NCI-H187 (cell line): ENCODE measurements at regions not wholly inside any gene's neighbourhood (a gene's known extent, or its start where the extent isn't known, plus 50 kb on each side); places are given as distances from the start of the nearest gene placed in this dataset.

Experiments used
- DNase-seq, 2 experiments: peaks; one replicate each; lab custom pipeline; 2025; lab: John Stamatoyannopoulos, UW

DNA sequence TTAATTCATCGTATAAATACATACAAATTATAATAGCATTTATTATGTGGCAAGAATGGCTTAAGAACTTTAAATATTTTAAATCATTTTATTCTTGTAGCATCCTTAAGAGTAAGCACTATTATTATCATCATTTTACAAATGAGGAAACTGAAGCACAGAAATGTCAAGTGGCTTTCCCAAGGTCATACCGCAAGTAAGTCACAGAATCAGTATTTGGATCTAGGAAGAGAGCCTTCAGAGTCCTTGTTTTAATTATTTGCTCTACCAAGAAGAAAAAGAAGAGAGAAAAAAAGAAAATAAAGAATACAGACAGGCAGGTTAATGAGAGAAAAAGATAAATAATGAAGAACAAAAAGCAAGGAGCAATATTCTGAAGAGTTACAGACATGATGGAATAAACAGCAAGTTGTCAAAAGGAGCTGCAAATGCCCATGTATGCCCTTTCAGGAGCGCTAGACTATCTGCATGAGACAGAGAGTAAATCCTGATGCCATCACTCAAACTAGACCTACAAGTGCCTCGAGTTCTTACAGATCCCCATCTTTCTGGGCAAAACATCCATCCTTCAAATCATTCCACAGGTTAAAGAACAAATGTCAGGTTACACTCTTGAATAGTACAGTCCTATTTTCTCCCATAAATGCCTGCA is 57.8 kb upstream of the ETAA1 start:
- DNase-seq: no peak

GRCh38 chr2:67340133-67341011 is 56.8 kb upstream of the ETAA1 start:
- no peak for DNase-seq

- DNase-seq: no peak
Observed at GRCh38 chr2:67341012-67341318, 56.2 kb upstream of the ETAA1 start.

DNA sequence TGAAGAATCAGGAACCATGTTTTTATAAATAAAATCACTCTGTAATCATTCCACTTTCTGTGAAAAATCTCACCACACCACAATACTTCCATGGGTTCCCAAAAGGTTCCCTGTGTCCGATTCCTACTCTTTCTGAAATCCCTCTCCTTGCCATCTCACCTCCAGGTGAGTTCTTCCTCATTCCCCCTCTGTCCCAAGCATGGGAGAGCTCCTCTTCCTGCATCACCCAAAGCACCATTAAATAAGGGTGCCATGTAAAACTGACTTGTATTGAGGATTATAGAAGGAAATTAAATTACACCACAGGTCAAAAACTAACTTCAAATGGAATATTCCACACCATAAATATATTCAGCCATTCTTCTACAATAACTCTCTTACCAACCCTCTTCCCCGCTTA is 55.8 kb upstream of the ETAA1 start:
- no peak for DNase-seq

DNA sequence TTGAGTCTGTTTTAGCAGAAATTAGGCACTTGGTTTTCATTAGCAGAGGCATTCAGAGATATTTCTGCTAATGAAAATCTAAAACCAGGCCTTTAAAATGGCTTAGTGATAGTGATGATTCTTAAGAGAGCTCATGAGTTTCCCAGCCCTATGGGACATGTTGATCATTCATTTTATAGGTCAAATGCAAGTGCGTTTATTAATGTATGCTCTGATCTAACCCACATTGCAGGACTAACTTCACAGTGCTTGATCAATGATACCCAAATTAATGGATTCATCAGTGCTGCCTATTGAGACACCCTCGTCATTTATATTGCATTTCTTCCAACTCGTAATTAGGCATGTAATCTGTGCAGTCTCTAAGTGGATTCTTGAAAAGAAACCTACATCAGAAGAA is 54.7 kb upstream of the ETAA1 start:
- no peak for DNase-seq

DNA sequence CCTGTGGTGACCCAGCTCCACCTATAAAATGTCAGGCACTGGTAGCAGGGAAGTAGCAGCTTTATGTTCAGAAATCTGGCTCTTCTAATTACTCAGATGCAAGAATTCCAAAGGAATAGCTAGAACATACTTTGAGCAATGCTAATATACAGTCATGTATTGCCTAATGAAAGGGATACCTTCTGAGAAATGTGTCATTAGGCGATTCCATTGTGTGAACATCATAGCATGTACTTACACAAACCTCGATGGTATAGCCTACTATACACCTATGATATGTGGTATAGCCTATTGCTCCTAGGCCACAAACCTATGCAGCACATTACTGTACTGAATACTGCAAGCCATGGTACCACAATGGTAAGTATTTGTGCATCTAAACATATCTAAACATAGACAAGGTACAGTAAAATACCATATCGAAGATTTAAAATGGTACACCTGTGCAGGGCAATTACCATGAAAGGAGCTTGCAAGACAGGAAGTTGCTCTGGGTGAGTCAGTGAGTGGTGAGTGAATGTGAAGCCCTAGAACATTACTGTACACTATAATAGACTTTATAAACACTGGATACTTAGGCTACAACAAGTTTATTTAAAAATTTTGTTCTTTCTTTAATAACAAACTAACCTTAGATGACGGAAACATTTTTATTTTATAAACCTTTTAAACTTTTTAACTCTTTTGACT is 50.3 kb upstream of the ETAA1 start:
- DNase-seq: no peak
